Astrocyte of the hippocampus (primary cell): ENCODE measurements at regions not wholly inside any gene's neighbourhood (a gene's known extent, or its start where the extent isn't known, plus 50 kb on each side); places are given as distances from the start of the nearest gene placed in this dataset.

ENCODE experiments used
- DNase-seq: peaks from one replicate; pipeline ENCODE4 v3.0.0; 2011; ENCODE audit warnings: low read depth, low spot score

- DNase-seq, result no peak
Observed at GRCh38 chr6:105815661-105816555, 270.2 kb upstream of the PRDM1 start.

- DNase-seq, result no peak
Observed at GRCh38 chr6:105814745-105815536, 271.2 kb upstream of the PRDM1 start.

- DNase-seq, result no peak
Observed at GRCh38 chr6:105810922-105811482, 275.1 kb upstream of the PRDM1 start.

- peak; percentile 69 for DNase-seq
Observed at GRCh38 chr6:105810105-105810921, 275.8 kb upstream of the PRDM1 start.

GRCh38 chr6:105808571-105808970 lies 277.6 kb upstream of the PRDM1 start:
- no peak for DNase-seq

- DNase-seq, result no peak
Observed at GRCh38 chr6:105807905-105808304, 278.2 kb upstream of the PRDM1 start.

- no peak for DNase-seq
Observed at GRCh38 chr6:105806486-105806920, 279.6 kb upstream of the PRDM1 start.

GRCh38 chr6:105805501-105806023 lies 280.6 kb upstream of the PRDM1 start:
- no peak for DNase-seq

- peak; percentile 43 for DNase-seq
Observed at GRCh38 chr6:105804424-105804823, 281.7 kb upstream of the PRDM1 start.

- no peak for DNase-seq
Observed at GRCh38 chr6:105804000-105804399, 282.1 kb upstream of the PRDM1 start.

- peak; percentile 52 for DNase-seq
Observed at GRCh38 chr6:105803442-105803841, 282.7 kb upstream of the PRDM1 start.

- DNase-seq, result no peak
Observed at GRCh38 chr6:105802703-105803102, 283.4 kb upstream of the PRDM1 start.

- DNase-seq, result no peak
Observed at GRCh38 chr6:105800871-105801270, 285.3 kb upstream of the PRDM1 start.

GRCh38 chr6:105800398-105800797 lies 285.7 kb upstream of the PRDM1 start:
- no peak for DNase-seq

- peak; percentile 18 for DNase-seq
Observed at GRCh38 chr6:105799056-105799455, 287.1 kb upstream of the PRDM1 start.

GRCh38 chr6:105797983-105798453 lies 288.1 kb upstream of the PRDM1 start:
- DNase-seq, result no peak

- no peak for DNase-seq
Observed at GRCh38 chr6:105797286-105797979, 288.7 kb upstream of the PRDM1 start.

- DNase-seq, result peak; percentile 13
Observed at GRCh38 chr6:105795913-105796517, 290.1 kb upstream of the PRDM1 start.

GRCh38 chr6:105795366-105795765 lies 290.8 kb upstream of the PRDM1 start:
- DNase-seq, result no peak

GRCh38 chr6:105794870-105795269 lies 291.3 kb upstream of the PRDM1 start:
- DNase-seq, result no peak
